Endothelial cell of umbilical vein (primary cell): ENCODE measurements at regions not wholly inside any gene's neighbourhood (a gene's known extent, or its start where the extent isn't known, plus 50 kb on each side); places are given as distances from the start of the nearest gene placed in this dataset.

Experiments used
- BruUV-seq: library from RNA; stranded (reverse); fragments of 400-500 nt; replicated peaks from 2 replicates; lab custom pipeline; 2021; lab: Mats Ljungman, UMichigan
- CTCF ChIA-PET: fragments of 300-600, 350-600 bp; sonication (Branson Sonifier 250); formaldehyde crosslinking; loops from one replicate; lab custom pipeline; 2021; ENCODE audit warnings: antibody characterized with exemption, inconsistent platforms; lab: Charles Lee
- POLR2A ChIA-PET: fragments of 300-600, 350-600 bp; sonication (Branson Sonifier 250); formaldehyde crosslinking; loops from one replicate; lab custom pipeline; 2021; ENCODE audit warnings: antibody characterized with exemption, inconsistent platforms; lab: Charles Lee
- DNase-seq: peaks from one replicate; pipeline ENCODE4 v3.0.0-alpha.2; 2011; ENCODE audit warnings: low read depth, low spot score
- FAIRE-seq: peaks from 2 replicates; lab custom pipeline; 2011; peaks lifted over from hg19 to GRCh38; lab: Jason Lieb, UNC
- H2AFZ ChIP-seq: 2 replicates; pipeline ENCODE4 v1.6.0; 2012; ENCODE audit warnings: low read depth, low read length, control low read depth, inconsistent platforms
- H3K27ac ChIP-seq: 2 replicates; pipeline ENCODE4 v1.5.1; 2011; ENCODE audit warnings: low read depth, mild to moderate bottlenecking, control low read depth, low read length, moderate library complexity; ENCODE audit not compliant: insufficient read depth
- H3K27me3 ChIP-seq, 2 experiments: 2 replicates each; pipeline versions ENCODE4 v1.6.0 to v1.6.1; 2011; ENCODE audit warnings: low read length in 2 of 2, mixed read lengths in 1 of 2; ENCODE audit not compliant: control insufficient read depth in 2 of 2, insufficient read depth in 2 of 2
- H3K36me3 ChIP-seq, 2 experiments: 2 replicates in 1 of 2; 3 replicates in 1 of 2; pipeline ENCODE4 v1.5.1; 2011; ENCODE audit warnings: low read length in 2 of 2, mild to moderate bottlenecking in 1 of 2, moderate library complexity in 1 of 2; ENCODE audit not compliant: control insufficient read depth in 2 of 2, insufficient read depth in 2 of 2; ENCODE audit errors: extremely low read depth in 1 of 2
- H3K4me1 ChIP-seq: 3 replicates; pipeline ENCODE4 v1.5.1; 2011; ENCODE audit warnings: mild to moderate bottlenecking, low read length; ENCODE audit not compliant: control insufficient read depth, insufficient read depth; ENCODE audit errors: extremely low read depth
- H3K4me2 ChIP-seq: 2 replicates; pipeline ENCODE4 v1.6.1; 2011; ENCODE audit warnings: low read length, control low read depth, mixed read lengths; ENCODE audit not compliant: insufficient read depth
- H3K4me3 ChIP-seq, 3 experiments: fragments of 200-600 bp in 1 of 3; sonication (generic), shearing (Covaris generic) in 1 of 3; replicated peaks in 1 of 3; 2 replicates each; pipeline ENCODE4 v1.5.1; 2011 to 2016; ENCODE audit warnings: control low read depth in 3 of 3, low read length in 3 of 3, mild to moderate bottlenecking in 2 of 3, inconsistent platforms in 1 of 3, low read depth in 1 of 3, moderate library complexity in 1 of 3; ENCODE audit not compliant: insufficient read depth in 1 of 3
- H3K79me2 ChIP-seq: 2 replicates; pipeline ENCODE4 v1.6.0; 2012; ENCODE audit warnings: low read length, inconsistent platforms; ENCODE audit not compliant: control insufficient read depth, insufficient read depth
- H3K9ac ChIP-seq: replicated peaks from 2 replicates; pipeline ENCODE3; 2011; ENCODE audit warnings: low read length, control low read depth; ENCODE audit not compliant: insufficient read depth; ENCODE audit errors: extremely low read depth
- H3K9me1 ChIP-seq: replicated peaks from 3 replicates; pipeline ENCODE4 v1.6.0; 2011; ENCODE audit warnings: mild to moderate bottlenecking, low read length; ENCODE audit not compliant: control insufficient read depth, insufficient read depth; ENCODE audit errors: extremely low read depth
- H3K9me3 ChIP-seq: replicated peaks from 2 replicates; pipeline ENCODE4 v1.5.1; 2012; ENCODE audit warnings: low read length, inconsistent platforms; ENCODE audit not compliant: control insufficient read depth, insufficient read depth
- H4K20me1 ChIP-seq: replicated peaks from 2 replicates; pipeline ENCODE3; 2011; ENCODE audit warnings: mild to moderate bottlenecking, low read length; ENCODE audit not compliant: control insufficient read depth, insufficient read depth; ENCODE audit errors: extremely low read depth
- CTCF ChIP-seq, 2 donors: IDR thresholded peaks; 1 replicate in 1 of 2; 2 replicates in 1 of 2; pipeline ENCODE4 v1.5.1; 2011; ENCODE audit warnings: low read length in 2 of 2, mild to moderate bottlenecking in 2 of 2, moderate library complexity in 2 of 2, control low read depth in 1 of 2, inconsistent platforms in 1 of 2, low read depth in 1 of 2; ENCODE audit not compliant: insufficient read depth in 1 of 2; ENCODE audit errors: extremely low read depth in 1 of 2
- EZH2 ChIP-seq: IDR thresholded peaks from 2 replicates; pipeline ENCODE4 v1.6.1; 2012; ENCODE audit warnings: borderline replicate concordance, low read depth, mild to moderate bottlenecking, moderate library complexity, low read length, inconsistent platforms; ENCODE audit not compliant: severe bottlenecking
- FOS ChIP-seq: IDR thresholded peaks from 2 replicates; pipeline ENCODE4 v1.6.1; 2011; ENCODE audit warnings: mild to moderate bottlenecking, low read length, moderate library complexity, borderline replicate concordance; ENCODE audit not compliant: insufficient read depth
- GATA2 ChIP-seq: IDR thresholded peaks from 2 replicates; pipeline ENCODE4 v1.7.0; 2011; ENCODE audit warnings: low read depth, mild to moderate bottlenecking, moderate library complexity, mixed read lengths, low read length; ENCODE audit not compliant: insufficient read length, insufficient read depth
- JUN ChIP-seq: IDR thresholded peaks from 2 replicates; pipeline ENCODE4 v1.6.1; 2011; ENCODE audit warnings: borderline replicate concordance, low read depth; ENCODE audit not compliant: insufficient read length, insufficient read depth
- MAX ChIP-seq: IDR thresholded peaks from 2 replicates; pipeline ENCODE4 v1.6.1; 2011; ENCODE audit not compliant: insufficient read depth, insufficient read length
- MYC ChIP-seq: IDR thresholded peaks from one replicate; pipeline ENCODE4 v1.6.1; 2011; ENCODE audit warnings: mild to moderate bottlenecking, low read depth, low read length
- POLR2A ChIP-seq: IDR thresholded peaks from 2 replicates; pipeline ENCODE4 v1.6.1; 2012; ENCODE audit warnings: low read depth, mild to moderate bottlenecking, control low read depth, low read length
- POLR2AphosphoS5 ChIP-seq: IDR thresholded peaks from 2 replicates; pipeline ENCODE4 v1.6.1; 2012; ENCODE audit warnings: low read depth, mild to moderate bottlenecking, control low read depth, low read length, moderate library complexity; ENCODE audit not compliant: insufficient read depth
- dilution Hi-C: fragments of 300-500 bp; cut with MboI; formaldehyde crosslinking; loops from one replicate; pipeline ENCODE4 v1.15.0; 2019; ENCODE audit warnings: low sequenced_read_pairs; ENCODE audit not compliant: extremely low pct_ligation_motif_present
- intact Hi-C: fragments of 100-400 bp; cut with micrococcal nuclease; formaldehyde crosslinking; loops from one replicate; pipeline ENCODE4 v1.10.0; 2022

GRCh38 chr6:44528370-44528644, 140.8 kb downstream of the CDC5L start:
- no peak overlapping the region for H3K9ac ChIP-seq
- no peaks in the 10 kb centered on the region for H3K4me1 ChIP-seq
- H3K79me2 ChIP-seq, result no peaks in the 10 kb centered on the region
- no peaks in the 10 kb centered on the region for H3K9me1 ChIP-seq
- no TSS peak for BruUV-seq
- no peaks in the 10 kb centered on the region for H3K9me3 ChIP-seq
- H2AFZ ChIP-seq, result no peak overlapping the region
- dilution Hi-C loops (no loop called here), intact Hi-C loops (no loop called here)
- no peaks in the 10 kb centered on the region for H3K27me3 ChIP-seq
- FAIRE-seq (no peak), DNase-seq (no peak)
- H3K4me3 ChIP-seq, result no peak overlapping the region
- CTCF ChIA-PET, result interaction anchor here (1.9 kb wide), 1 partner anchor 53 kb away, joined by 7 read pairs; no protein-coding TSS in a partner anchor
- POLR2A ChIA-PET, result no interaction called here
- no peak overlapping the region for H3K27ac ChIP-seq
- no peak overlapping the region for H3K4me2 ChIP-seq
- no peak for TF ChIP-seq EZH2
- no peaks in the 10 kb centered on the region for H4K20me1 ChIP-seq
- no peaks in the 10 kb centered on the region for H3K36me3 ChIP-seq

- Histone ChIP-seq H3K4me1 (no peaks in the 10 kb centered on the region), H3K27me3 (no peaks in the 10 kb centered on the region), H2AFZ (no peak overlapping the region), H3K4me2 (no peak overlapping the region), H3K9ac (no peak overlapping the region), H3K27ac (no peak overlapping the region), H3K36me3 (no peaks in the 10 kb centered on the region), H3K9me3 (no peaks in the 10 kb centered on the region), H3K79me2 (no peaks in the 10 kb centered on the region), H4K20me1 (no peaks in the 10 kb centered on the region), H3K9me1 (no peaks in the 10 kb centered on the region), H3K4me3 (no peak overlapping the region)
- intact Hi-C loops (no loop called here), dilution Hi-C loops (no loop called here)
- ChIA-PET CTCF (interaction anchor here (1.9 kb wide), 1 partner anchor 53 kb away, joined by 7 read pairs; no protein-coding TSS in a partner anchor), POLR2A (no interaction called here)
- FAIRE-seq (no peak), DNase-seq (no peak)
- no peak for TF ChIP-seq POLR2A
- no peak for TF ChIP-seq POLR2AphosphoS5
- TF ChIP-seq CTCF (IDR thresholded peaks at IDR 0.05; ENCODE audit: extremely low read depth in 1 of 2, insufficient read depth in 1 of 2, low read depth in 1 of 2, low read length in 2 of 2), result no peak
- no peak for TF ChIP-seq FOS
- no peak for TF ChIP-seq EZH2
- TF ChIP-seq JUN, result no peak
- TF ChIP-seq MYC, result no peak
- no peak for TF ChIP-seq GATA2
- TF ChIP-seq MAX, result no peak
- BruUV-seq, result no TSS peak
These were observed 141.2 kb downstream of the CDC5L start for GRCh38 chr6:44528716-44529115.
